GM12892 (cell line): ENCODE measurements at regions not wholly inside any gene's neighbourhood (a gene's known extent, or its start where the extent isn't known, plus 50 kb on each side); places are given as distances from the start of the nearest gene placed in this dataset.

ENCODE experiments used
- POLR2A ChIP-seq: IDR thresholded peaks from 2 replicates; pipeline ENCODE4 v1.6.1; 2011; ENCODE audit warnings: low read depth, low read length, control low read depth
- POLR2AphosphoS5 ChIP-seq: IDR thresholded peaks from 2 replicates; pipeline ENCODE4 v1.6.1; 2011; ENCODE audit warnings: low read depth, low read length, control low read depth
- TAF1 ChIP-seq: IDR thresholded peaks from 2 replicates; pipeline ENCODE4 v1.6.1; 2011; ENCODE audit warnings: low read depth, mild to moderate bottlenecking, control low read depth, low read length, borderline replicate concordance

DNA sequence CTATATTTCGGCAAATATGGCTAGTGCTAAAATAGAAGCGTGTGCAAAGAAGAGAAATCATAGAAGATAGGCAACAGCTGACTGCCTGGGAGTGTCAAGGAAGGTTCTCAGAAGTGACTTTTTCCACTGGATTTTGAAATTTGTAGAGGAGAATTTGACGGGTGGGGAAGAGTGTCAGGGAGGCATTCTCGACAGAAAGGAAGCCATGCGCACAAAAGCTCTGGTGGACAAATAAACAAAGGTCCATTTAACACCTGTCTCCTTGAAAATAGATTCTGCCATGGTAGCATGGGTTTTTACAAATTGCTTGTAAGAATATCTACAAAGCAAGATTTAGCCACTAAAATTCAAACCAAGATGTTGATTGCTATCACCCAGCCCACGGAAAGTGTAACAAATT is 1081.5 kb downstream of the GALC start:
- TF ChIP-seq POLR2A, result no peak
- TF ChIP-seq TAF1, result no peak
- no peak for TF ChIP-seq POLR2AphosphoS5
